Left lung (tissue), 4 donors: ENCODE measurements at regions not wholly inside any gene's neighbourhood (a gene's known extent, or its start where the extent isn't known, plus 50 kb on each side); places are given as distances from the start of the nearest gene placed in this dataset.

ENCODE experiments used
- ATAC-seq: fragments of 200-7000 bp; cut with Tn5 transposase; one replicate; pipeline ENCODE4 v1.9.1; 2020; ENCODE audit warnings: moderate library complexity
- DNase-seq, 4 donors: peaks; one replicate each; pipeline ENCODE4 v3.0.0-alpha.2; 2013 to 2020
- H3K27ac ChIP-seq, 2 donors: fragments of 200-600 bp; sonication (generic) in 1 of 2; one replicate each; pipeline versions ENCODE4 v1.5.0 to v1.8.0; 2020 to 2021
- H3K27me3 ChIP-seq, 2 donors: fragments of 200-600 bp; sonication (generic) in 1 of 2; one replicate each; pipeline versions ENCODE4 v1.5.0 to v1.8.0; 2020 to 2021
- H3K36me3 ChIP-seq, 2 donors: fragments of 200-600 bp; sonication (generic) in 1 of 2; one replicate each; pipeline versions ENCODE4 v1.5.0 to v1.8.0; 2020 to 2021
- H3K4me1 ChIP-seq, 2 donors: fragments of 200-600 bp; one replicate each; pipeline ENCODE4 v1.8.0; 2021
- H3K4me3 ChIP-seq, 2 donors: fragments of 200-600 bp; sonication (generic) in 1 of 2; one replicate each; pipeline versions ENCODE4 v1.5.0 to v1.8.0; 2020 to 2021; ENCODE audit warnings: mild to moderate bottlenecking in 1 of 2
- H3K9me3 ChIP-seq, 2 donors: fragments of 200-600 bp; sonication (generic) in 1 of 2; one replicate each; pipeline versions ENCODE4 v1.5.0 to v1.8.0; 2020 to 2021
- intact Hi-C, 2 donors: fragments of 100-400 bp; cut with DNase I; formaldehyde crosslinking; loops; one replicate each; pipeline versions ENCODE4 v1.11.2 to v1.14.2; 2022
- TF ChIP-seq, protein P1 (sequence below), 2 donors: fragments of 200-600 bp; sonication (generic) in 1 of 2; IDR thresholded peaks; one replicate each; pipeline versions ENCODE4 v1.5.0 to v1.8.0; 2021; ENCODE audit warnings: antibody characterized with exemption in 2 of 2
- donor health status: DM: no; HTN: yes; CAD: no.
- donor health status: DM: no; HTN: no; CAD: no.

DNA sequence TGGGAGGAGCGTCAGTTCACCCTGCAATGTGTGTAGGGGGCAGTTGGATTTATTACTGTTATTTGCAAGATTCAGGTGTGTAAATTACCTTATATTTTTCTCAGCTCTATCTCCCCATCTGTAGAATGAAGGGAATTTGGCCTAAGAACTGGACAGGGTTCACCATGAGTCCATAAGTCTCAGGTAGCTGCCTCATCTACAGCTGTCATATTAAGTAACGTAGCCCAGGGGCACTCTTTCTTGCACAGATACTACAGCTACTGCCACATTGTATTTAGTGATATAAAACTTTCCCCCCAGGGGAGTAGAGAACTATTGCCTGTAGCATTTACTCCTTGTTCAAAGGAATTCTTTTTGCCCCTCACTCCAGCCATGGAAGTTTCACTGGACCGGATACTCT lies 301.4 kb upstream of the ZNF608 start:
- Histone ChIP-seq H3K27me3 (no peaks in the 10 kb centered on the region), H3K4me1 (peaks cover 0 to 16% of the 10 kb centered on the region in 2 donors), H3K9me3 (no peaks in the 10 kb centered on the region), H3K36me3 (no peaks in the 10 kb centered on the region), H3K4me3 (no peak overlapping the region), H3K27ac (no peak overlapping the region)
- TF ChIP-seq, protein P1, sequence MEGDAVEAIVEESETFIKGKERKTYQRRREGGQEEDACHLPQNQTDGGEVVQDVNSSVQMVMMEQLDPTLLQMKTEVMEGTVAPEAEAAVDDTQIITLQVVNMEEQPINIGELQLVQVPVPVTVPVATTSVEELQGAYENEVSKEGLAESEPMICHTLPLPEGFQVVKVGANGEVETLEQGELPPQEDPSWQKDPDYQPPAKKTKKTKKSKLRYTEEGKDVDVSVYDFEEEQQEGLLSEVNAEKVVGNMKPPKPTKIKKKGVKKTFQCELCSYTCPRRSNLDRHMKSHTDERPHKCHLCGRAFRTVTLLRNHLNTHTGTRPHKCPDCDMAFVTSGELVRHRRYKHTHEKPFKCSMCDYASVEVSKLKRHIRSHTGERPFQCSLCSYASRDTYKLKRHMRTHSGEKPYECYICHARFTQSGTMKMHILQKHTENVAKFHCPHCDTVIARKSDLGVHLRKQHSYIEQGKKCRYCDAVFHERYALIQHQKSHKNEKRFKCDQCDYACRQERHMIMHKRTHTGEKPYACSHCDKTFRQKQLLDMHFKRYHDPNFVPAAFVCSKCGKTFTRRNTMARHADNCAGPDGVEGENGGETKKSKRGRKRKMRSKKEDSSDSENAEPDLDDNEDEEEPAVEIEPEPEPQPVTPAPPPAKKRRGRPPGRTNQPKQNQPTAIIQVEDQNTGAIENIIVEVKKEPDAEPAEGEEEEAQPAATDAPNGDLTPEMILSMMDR (IDR thresholded peaks at IDR 0.05), result no peak
- ATAC-seq (no peak), DNase-seq (no peak)
- intact Hi-C loops, result no loop called here

DNA sequence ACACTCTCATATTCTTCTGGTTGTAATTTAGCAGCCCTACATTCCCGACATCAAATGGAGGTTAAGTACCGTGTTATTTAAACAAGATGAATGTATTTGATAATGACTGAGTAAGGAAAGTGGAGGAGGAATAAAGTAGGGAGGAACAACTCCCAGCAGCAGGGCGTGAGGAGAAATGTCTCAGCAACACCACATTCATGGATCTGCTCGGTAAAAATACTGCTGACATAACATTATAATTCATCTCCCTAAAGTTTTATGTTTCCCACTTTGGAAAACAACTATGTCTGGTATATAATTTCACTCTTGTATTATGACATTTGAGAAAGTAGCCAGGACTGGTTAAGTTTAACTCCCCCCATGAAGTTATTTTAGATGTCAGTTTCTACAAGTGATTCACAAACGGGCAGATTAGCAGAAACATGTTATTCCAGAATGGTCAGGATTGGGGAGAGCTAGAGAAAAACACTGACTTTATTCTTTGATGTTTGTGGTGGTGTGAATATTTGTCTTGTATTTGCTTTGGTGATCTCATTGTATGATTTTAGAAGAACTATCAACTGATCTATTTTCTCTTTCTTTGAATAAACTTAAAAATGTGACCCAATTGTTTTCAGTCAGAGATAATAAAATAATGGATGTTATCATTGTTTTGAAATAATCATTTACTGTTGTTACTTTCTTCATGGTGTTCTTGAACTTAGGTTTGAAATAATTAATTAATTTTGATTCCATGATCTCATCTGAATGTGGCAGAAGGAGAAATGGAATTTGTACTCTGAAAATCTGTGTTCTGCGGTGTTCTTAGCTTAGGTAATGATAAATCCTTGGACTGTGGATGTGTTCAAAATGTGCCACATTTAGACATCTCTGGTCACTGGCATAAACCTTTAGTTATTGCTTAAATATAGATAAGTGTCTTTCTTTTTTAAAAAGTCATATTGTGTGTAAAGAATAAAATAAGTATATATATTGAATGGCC lies 303.6 kb upstream of the ZNF608 start:
- Histone ChIP-seq H3K27ac (no peak overlapping the region), H3K4me1 (no peaks in the 10 kb centered on the region), H3K36me3 (no peaks in the 10 kb centered on the region), H3K27me3 (no peaks in the 10 kb centered on the region), H3K4me3 (no peak overlapping the region), H3K9me3 (no peaks in the 10 kb centered on the region)
- intact Hi-C loops, result no loop called here
- DNase-seq (no peak), ATAC-seq (peak; percentile 56)
- TF ChIP-seq, protein P1 (IDR thresholded peaks at IDR 0.05), result no peak

DNA sequence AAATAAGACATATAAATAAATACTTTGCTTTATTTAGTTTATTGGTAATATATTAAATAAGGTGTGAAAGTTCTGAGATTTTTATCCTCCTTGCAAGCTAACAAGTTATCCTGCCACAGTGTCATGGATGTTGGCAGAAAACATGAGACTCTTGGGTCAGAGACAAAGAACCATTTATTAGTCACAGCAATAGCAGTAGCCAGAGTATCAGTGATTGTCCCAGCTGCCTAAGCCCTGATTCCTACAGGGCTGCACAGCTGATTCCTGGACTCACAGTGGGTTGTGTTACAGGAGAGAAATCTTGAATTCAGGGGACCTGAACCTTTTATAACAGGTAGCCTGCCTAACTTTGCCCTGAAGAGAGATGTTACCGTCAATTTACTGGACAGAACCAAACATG lies 304.5 kb upstream of the ZNF608 start:
- no peak for ATAC-seq
- no peak for DNase-seq
- H3K4me3 ChIP-seq, result no peak overlapping the region
- no peaks in the 10 kb centered on the region for H3K4me1 ChIP-seq
- no peak overlapping the region for H3K27ac ChIP-seq
- H3K9me3 ChIP-seq, result no peaks in the 10 kb centered on the region
- H3K36me3 ChIP-seq, result no peaks in the 10 kb centered on the region
- TF ChIP-seq, protein P1 (IDR thresholded peaks at IDR 0.05), result no peak
- H3K27me3 ChIP-seq, result no peaks in the 10 kb centered on the region
- intact Hi-C loops, result no loop called here

DNA sequence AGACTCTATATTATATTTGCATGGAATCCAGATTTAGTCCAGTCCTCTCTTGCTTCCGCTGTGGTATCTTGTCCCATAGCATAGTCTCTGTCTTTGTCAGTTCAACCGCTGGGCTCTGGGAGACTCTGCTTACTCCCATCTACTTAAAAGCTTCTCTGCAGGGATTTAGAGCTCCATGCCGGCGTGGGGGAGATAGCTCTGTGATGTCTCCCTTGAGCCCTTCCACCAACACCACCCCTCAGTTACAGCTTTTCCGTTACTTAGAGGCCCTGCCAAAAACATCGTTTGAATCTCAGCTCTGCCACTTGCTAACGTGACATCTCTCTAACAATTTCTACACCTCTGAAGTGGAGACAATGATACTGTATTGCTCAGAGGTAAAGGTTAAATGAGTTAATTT lies 306.1 kb upstream of the ZNF608 start:
- DNase-seq, result no peak
- Histone ChIP-seq H3K9me3 (no peaks in the 10 kb centered on the region), H3K4me1 (no peaks in the 10 kb centered on the region), H3K4me3 (no peak overlapping the region), H3K27me3 (no peaks in the 10 kb centered on the region), H3K36me3 (no peaks in the 10 kb centered on the region), H3K27ac (no peak overlapping the region)
- intact Hi-C loops, result no loop called here
- no peak for ATAC-seq
- TF ChIP-seq, protein P1 (IDR thresholded peaks at IDR 0.05), result no peak

DNA sequence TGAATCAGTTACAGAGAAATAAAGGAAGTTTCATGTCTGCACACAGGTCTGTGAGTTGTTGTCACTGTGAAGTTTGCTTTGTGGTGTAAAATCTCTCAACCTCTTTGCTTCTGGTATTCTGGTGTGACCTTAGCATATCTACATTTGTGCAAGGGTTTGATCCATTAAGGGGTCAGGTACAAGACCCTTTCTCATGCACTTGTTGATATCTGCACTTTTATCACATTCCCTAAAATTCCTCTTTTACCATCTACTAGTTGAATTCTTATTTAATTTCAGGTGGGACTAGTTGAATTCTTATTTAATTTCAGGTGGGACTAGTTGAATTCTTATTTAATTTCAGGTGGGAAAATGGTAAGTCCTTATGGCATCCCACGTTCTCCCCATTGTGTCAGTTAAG lies 306.7 kb upstream of the ZNF608 start:
- Histone ChIP-seq H3K27me3 (no peaks in the 10 kb centered on the region), H3K4me1 (no peaks in the 10 kb centered on the region), H3K4me3 (no peak overlapping the region), H3K36me3 (no peaks in the 10 kb centered on the region), H3K9me3 (no peaks in the 10 kb centered on the region), H3K27ac (no peak overlapping the region)
- intact Hi-C loops, result no loop called here
- DNase-seq (no peak), ATAC-seq (no peak)
- TF ChIP-seq, protein P1 (IDR thresholded peaks at IDR 0.05), result no peak
